T-helper 2 cell (primary cell): ENCODE measurements at regions not wholly inside any gene's neighbourhood (a gene's known extent, or its start where the extent isn't known, plus 50 kb on each side); places are given as distances from the start of the nearest gene placed in this dataset.

Experiments
- DNase-seq, 5 experiments: peaks; one replicate each; pipeline versions ENCODE4 v3.0.0 to v3.0.0-alpha.2; 2012 to 2022

- no peak for DNase-seq
These were observed 1174.9 kb downstream of the BRD1 start for GRCh38 chr22:48652796-48653195.

DNA sequence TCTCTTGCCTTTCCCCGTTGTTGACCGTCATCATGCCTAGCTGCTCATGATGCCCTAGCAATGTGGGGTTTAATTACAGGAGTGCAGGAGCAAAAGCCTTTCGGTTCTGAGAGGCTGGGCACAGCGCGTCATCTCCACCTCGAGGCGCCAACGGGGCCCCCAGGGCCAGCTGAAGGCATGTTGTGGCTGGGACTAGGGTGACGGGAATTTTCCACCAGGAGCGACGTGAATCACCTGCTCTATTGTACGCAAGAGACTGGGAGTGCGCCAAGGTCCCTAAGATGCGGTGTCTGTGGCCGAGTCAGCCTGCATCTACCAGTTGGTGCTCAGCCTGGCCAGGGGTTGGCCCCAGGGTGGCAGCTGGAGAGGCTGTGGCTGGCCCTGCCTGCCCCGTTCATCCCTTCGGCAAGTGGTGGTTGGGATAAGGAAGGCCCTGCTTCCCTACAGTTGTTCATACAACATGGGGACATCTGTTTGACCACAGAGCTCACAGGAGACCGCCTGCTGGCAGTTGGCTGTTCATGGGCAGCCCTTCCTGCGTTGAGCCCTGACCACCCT is 1175.6 kb downstream of the BRD1 start:
- DNase-seq: no peak

DNA sequence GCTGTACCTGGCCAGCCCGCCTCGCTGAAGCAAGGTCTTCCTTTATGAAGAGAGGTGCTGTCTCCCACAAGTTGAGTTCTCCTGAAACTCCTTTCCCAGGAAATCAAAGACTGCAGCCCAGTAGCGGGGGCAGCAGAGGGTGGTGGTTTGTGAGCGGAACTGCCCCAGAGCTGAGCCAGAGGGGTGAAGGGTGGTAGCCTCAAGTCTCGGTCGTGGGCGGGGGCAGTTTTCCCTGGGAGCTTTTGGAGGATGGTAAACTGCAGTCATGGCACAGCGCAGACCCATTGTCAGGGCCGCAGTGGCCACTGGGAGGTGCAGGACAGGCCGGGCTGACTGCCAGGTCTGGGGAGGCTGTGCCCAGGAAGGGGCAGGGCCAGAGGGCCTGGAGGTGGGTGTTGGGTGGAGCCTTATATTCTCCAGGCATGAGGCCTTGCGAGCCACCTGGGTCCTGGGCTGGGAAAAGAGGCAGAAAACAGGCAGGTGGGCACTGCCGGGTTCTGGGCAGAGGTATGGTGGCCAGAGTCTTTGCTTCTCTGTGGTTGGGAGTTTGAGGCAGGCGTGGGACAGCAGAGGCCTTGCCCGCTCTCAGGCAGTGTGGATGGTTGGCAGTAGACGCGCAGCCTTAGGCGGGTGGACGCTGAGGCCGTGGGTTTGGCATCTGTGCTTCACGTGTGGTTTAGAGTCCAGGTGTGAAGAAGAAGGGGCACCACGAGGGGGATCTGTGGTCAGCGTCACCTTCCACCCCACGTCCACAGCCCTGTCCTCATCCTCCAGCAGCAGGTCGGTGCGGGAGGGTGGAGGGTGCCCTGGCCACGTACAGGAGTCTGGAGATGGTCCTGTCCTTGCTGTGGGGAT is 1176.4 kb downstream of the BRD1 start:
- DNase-seq: no peak

- no peak for DNase-seq
These were observed 1177.2 kb downstream of the BRD1 start for GRCh38 chr22:48650323-48651035.

GRCh38 chr22:48649466-48649865 is 1178.2 kb downstream of the BRD1 start:
- DNase-seq: no peak

DNA sequence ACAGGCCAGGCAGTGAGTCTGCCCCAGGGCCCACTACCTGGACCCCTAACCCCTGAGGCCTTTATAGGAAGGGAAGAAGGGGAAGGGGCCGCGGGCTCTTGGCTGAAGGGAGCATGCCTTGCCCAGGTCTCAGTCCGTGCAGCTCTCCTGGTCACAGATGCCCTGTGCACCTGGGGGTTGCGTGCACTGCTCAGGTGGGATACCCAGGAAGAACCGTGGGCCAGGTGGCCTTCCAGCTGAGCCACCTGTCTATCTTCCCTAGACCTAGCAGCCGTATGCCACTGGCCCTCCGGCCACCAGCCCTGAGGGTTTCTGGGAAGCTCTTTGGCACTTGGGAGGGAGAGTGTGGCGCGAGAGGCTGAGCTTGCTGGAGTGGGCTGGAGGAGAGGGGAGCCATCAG is 1178.6 kb downstream of the BRD1 start:
- no peak for DNase-seq

DNA sequence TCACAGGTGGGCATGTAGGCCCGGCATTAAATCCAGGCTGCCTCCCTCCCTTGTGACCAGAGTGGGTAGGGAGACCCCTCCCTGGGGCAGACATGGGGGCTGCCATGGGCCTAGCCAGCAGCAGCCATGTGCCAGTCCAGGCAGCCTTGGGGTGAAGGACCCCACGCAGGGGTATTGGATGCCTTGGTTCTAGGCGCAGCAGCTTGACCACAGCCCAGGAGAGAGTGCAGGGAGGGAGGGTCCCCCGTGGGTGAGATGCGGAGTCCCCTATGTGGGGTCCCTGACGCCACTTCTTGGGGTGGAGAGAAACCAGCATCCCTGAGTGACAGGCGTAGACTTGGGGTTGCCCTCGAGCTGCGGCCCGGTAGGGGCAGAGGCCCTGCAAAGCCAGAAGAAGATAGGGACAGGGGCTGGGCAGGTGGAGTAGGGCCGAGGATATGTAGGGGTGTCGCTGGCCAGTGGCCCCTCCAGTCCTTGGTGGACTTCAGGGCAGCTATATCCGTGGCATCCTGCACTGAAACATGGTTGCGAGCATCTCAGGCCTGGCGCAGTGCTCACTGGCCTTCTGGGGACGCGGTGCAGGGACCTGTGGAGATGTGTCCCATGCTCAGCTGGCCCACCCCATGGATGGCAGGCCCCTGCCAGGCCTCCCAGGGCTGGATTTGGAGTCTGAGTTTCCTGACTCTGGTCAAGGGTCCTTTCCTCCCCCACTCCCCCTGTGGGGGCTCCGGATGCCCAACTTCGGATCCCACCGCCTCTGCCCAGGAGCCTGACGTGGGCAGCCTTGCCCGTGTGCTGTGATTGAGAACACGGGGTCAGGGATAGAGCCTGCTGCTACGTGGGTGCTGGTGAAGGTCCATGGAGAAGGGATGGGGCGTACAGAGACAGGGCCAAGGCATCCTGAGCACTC is 1179.8 kb downstream of the BRD1 start:
- DNase-seq: no peak

DNA sequence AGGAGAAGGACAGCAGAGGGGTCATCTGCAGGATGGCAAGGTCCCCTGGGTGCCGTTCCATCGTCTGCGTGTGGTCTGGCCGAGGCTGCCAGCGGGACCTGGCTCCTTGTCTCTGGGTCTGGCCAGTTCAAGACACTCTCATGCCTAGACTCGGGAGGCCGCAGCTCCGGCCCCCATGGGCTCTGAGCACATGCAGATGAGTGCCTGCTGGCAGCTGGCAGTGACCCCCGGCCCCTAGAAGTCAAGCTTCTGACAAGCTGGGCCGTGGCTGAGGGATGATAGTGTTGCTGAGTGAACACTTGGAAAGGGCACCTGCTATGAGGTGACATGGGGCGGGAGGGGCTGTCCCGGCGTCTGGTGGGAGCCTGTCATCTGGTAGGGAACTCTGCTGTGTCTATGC is 1180.6 kb downstream of the BRD1 start:
- DNase-seq: no peak

GRCh38 chr22:48646216-48646925 is 1181.3 kb downstream of the BRD1 start:
- no peak for DNase-seq

DNA sequence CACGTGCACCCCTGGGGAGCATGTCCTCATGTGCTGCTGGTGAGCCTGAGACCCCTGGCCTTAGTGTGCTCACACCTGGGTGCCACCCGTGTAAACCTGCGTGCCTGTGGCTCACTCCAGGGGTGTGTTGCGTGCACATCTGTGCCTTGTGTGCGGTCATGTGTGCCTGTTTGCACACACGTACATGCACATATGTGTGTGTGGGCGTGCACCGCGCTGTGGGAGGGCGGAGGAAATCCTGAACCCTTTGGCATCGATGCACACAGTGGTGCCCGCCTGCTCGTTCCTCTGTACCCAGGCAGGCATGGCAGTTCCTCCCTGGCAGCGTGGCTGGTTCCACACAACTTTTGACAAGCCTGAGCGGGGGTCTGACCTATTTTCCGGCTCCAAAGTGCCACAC is 1181.9 kb downstream of the BRD1 start:
- no peak for DNase-seq

- no peak for DNase-seq
These were observed 1182.7 kb downstream of the BRD1 start for GRCh38 chr22:48644997-48645396.

- no peak for DNase-seq
These were observed 1183.6 kb downstream of the BRD1 start for GRCh38 chr22:48644108-48644507.

- DNase-seq: no peak
These were observed 1184.5 kb downstream of the BRD1 start for GRCh38 chr22:48643066-48643731.

DNA sequence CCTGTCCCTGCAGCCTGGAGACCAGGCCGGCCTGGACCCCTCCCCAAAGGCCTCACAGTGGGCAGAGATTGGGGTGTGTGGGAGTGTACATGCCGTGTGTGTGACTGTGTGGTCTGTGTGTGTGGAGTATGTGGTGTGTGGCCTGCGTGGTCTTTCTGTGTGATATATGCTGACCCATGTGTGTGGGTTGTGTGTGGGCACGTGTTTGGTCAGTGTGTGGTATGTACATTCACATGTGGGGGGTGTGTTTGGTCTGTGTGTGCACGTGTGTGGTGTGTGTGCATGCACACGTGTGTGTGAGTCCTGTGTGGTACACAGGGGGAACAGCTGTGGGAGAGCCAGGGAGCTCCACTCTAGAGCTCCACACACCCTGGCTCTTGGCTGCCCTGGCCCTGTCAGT is 1185.1 kb downstream of the BRD1 start:
- DNase-seq: no peak

DNA sequence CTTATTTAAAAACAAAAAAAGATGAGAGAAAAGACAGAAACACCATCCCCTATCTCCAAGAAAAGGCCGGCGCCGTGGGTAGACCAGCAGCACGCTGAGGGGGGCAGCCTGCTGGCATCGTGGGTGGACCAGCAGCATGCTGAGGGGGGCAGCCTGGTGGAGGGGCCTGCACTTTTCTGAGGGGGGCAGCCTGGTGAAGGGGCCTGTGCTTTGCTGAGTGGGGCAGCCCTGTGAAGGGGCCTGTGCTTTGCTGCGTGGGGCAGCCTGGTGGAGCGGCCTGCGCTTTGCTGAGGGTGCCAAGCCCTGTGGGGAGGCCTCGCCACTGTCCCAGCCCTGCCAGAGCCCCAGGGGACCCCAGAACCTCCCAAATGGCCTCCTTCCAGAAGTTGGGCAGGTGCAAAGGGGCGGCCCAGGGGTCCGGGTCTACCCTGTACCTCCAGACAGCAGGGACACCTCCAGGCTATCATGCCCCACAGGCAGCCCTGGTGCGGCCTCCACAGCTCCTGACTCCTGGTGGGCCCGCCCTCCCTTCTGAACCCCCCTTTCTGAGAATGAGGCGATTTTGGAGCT is 1185.7 kb downstream of the BRD1 start:
- DNase-seq: no peak

- DNase-seq: no peak
These were observed 1186.5 kb downstream of the BRD1 start for GRCh38 chr22:48640890-48641841.

DNA sequence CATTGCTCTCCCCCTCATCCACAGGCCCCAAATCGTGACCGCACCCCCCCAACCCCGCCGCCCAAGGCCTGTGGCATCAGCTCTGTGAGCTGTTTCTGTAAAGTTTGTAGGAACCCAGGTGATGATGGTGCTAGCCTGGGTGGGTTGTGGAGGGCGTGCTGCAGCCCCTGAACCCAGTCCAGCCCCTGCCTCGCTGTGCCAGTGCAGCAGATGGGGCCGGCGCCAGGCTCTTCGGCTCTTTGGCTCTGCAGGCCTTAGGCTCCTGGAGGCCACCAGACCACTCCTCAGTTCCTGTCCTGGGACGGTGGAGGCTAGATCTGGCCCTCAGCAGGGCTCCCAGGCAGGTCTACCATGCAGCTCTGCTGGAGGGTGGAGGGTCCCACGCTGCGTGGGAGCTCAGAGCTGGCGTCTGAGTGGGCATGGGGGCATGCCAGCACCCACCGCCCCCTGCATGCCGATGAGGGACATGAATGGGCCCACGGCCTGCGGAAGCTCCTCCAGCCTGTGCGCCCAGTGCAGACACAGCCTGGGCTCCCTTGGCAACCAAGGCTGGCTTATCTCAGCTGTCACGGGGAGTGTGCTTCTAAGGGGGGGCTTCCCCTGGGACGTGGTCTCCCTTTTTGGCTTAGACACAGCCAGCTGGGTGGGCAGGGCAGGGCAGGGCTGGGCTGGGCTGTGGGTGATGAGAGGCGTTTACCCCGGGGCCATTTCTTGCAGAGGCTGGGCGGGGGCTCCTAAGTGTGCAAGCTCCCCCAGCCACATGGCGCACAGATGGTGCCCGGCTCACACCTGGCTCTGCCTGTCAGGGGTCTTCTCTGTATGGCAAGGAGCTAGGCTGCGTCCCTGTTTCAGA is 1187.6 kb downstream of the BRD1 start:
- DNase-seq: no peak

- no peak for DNase-seq
These were observed 1188.5 kb downstream of the BRD1 start for GRCh38 chr22:48639021-48639795.
